PFSK-1 (cell line): ENCODE measurements at regions not wholly inside any gene's neighbourhood (a gene's known extent, or its start where the extent isn't known, plus 50 kb on each side); places are given as distances from the start of the nearest gene placed in this dataset.

Source experiments
- POLR2AphosphoS5 ChIP-seq: IDR thresholded peaks from 2 replicates; pipeline ENCODE4 v1.6.1; 2012; ENCODE audit warnings: low read depth, mild to moderate bottlenecking, control low read depth, low read length, moderate library complexity
- TAF1 ChIP-seq: IDR thresholded peaks from 2 replicates; pipeline ENCODE4 v1.6.1; 2012; ENCODE audit warnings: low read length, control low read depth, borderline replicate concordance; ENCODE audit not compliant: insufficient read depth
- TF ChIP-seq, protein P1 (sequence below), 2 experiments: IDR thresholded peaks; 2 replicates each; pipeline versions ENCODE4 v1.6.1 to v1.8.0; 2011 to 2012; ENCODE audit warnings: low read depth in 2 of 2, low read length in 2 of 2, control low read depth in 1 of 2, inconsistent platforms in 1 of 2, mild to moderate bottlenecking in 1 of 2, moderate library complexity in 1 of 2; ENCODE audit not compliant: insufficient read depth in 1 of 2

GRCh38 chr3:10759495-10759894 lies 56.5 kb upstream of the SLC6A11 start:
- no peak for TF ChIP-seq POLR2AphosphoS5
- TF ChIP-seq, protein P1, sequence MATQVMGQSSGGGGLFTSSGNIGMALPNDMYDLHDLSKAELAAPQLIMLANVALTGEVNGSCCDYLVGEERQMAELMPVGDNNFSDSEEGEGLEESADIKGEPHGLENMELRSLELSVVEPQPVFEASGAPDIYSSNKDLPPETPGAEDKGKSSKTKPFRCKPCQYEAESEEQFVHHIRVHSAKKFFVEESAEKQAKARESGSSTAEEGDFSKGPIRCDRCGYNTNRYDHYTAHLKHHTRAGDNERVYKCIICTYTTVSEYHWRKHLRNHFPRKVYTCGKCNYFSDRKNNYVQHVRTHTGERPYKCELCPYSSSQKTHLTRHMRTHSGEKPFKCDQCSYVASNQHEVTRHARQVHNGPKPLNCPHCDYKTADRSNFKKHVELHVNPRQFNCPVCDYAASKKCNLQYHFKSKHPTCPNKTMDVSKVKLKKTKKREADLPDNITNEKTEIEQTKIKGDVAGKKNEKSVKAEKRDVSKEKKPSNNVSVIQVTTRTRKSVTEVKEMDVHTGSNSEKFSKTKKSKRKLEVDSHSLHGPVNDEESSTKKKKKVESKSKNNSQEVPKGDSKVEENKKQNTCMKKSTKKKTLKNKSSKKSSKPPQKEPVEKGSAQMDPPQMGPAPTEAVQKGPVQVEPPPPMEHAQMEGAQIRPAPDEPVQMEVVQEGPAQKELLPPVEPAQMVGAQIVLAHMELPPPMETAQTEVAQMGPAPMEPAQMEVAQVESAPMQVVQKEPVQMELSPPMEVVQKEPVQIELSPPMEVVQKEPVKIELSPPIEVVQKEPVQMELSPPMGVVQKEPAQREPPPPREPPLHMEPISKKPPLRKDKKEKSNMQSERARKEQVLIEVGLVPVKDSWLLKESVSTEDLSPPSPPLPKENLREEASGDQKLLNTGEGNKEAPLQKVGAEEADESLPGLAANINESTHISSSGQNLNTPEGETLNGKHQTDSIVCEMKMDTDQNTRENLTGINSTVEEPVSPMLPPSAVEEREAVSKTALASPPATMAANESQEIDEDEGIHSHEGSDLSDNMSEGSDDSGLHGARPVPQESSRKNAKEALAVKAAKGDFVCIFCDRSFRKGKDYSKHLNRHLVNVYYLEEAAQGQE (IDR thresholded peaks at IDR 0.05; ENCODE audit: insufficient read depth in 1 of 2, low read depth in 2 of 2, low read length in 2 of 2): no peak
- TF ChIP-seq TAF1: no peak
